K562 (cell line): ENCODE measurements at regions not wholly inside any gene's neighbourhood (a gene's known extent, or its start where the extent isn't known, plus 50 kb on each side); places are given as distances from the start of the nearest gene placed in this dataset.

Experiments
- ATAC-seq: fragments of 200-7000 bp; cut with Tn5 transposase; 3 replicates; pipeline ENCODE4 v1.9.1; 2020; ENCODE audit warnings: moderate library complexity
- BruUV-seq: library from RNA; stranded (reverse); fragments of 400-500 nt; replicated peaks from 2 replicates; lab custom pipeline; 2021; lab: Mats Ljungman, UMichigan
- CTCF ChIA-PET: fragments of 300-600 bp; formaldehyde crosslinking; extraction: SDS; loops from one replicate; lab custom pipeline; 2021; ENCODE audit warnings: low intra/inter-chr PET ratio; lab: Yijun Ruan, JAX
- POLR2A ChIA-PET: fragments of 300-600, 350-650 bp; sonication (Branson Sonifier 250); formaldehyde crosslinking; extraction: SDS; loops from one replicate; lab custom pipeline; 2021; ENCODE audit warnings: antibody characterized with exemption, inconsistent platforms; lab: Yijun Ruan, JAX
- DNase-seq, 4 experiments: peaks; one replicate each; pipeline versions ENCODE4 v3.0.0 to v3.0.0-alpha.2; 2011 to 2018; ENCODE audit warnings: low spot score in 3 of 4, mixed read lengths in 3 of 4; ENCODE audit errors: extremely low read depth in 1 of 4
- FAIRE-seq: peaks from 2 replicates; lab custom pipeline; 2011; peaks lifted over from hg19 to GRCh38; lab: Jason Lieb, UNC
- H2AFZ ChIP-seq: 2 replicates; pipeline ENCODE4 v1.6.0; 2011; ENCODE audit warnings: low read depth, low read length, control low read depth, inconsistent platforms
- H3K27ac ChIP-seq: fragments of 200-600 bp; 3 replicates; pipeline ENCODE4 v1.8.0; 2011; ENCODE audit warnings: low read depth, mild to moderate bottlenecking, control low read depth, inconsistent platforms, low read length, moderate library complexity, mixed read lengths; ENCODE audit errors: extremely low read depth
- H3K27me3 ChIP-seq, 2 experiments: fragments of 300-600 bp in 1 of 2; 2 replicates in 1 of 2; 3 replicates in 1 of 2; pipeline versions ENCODE4 v1.6.0 to v1.8.0; 2011; ENCODE audit warnings: inconsistent platforms in 2 of 2, low read length in 2 of 2, mild to moderate bottlenecking in 1 of 2, mixed read lengths in 1 of 2, moderate library complexity in 1 of 2; ENCODE audit not compliant: control insufficient read depth in 2 of 2, insufficient read depth in 2 of 2
- H3K36me3 ChIP-seq: fragments of 300-600 bp; 3 replicates; pipeline ENCODE4 v1.8.0; 2011; ENCODE audit warnings: mild to moderate bottlenecking, low read length, inconsistent platforms; ENCODE audit not compliant: control insufficient read depth, insufficient read depth
- H3K4me1 ChIP-seq, 2 experiments: fragments of 200-600 bp in 1 of 2; replicated peaks in 1 of 2; 2 replicates in 1 of 2; 3 replicates in 1 of 2; pipeline versions ENCODE4 v1.5.1 to v1.8.0; 2011; ENCODE audit warnings: inconsistent platforms in 2 of 2, low read length in 2 of 2, mild to moderate bottlenecking in 1 of 2, mixed read lengths in 1 of 2, moderate library complexity in 1 of 2; ENCODE audit not compliant: control insufficient read depth in 2 of 2, insufficient read depth in 2 of 2
- H3K4me2 ChIP-seq: 2 replicates; pipeline ENCODE4 v1.6.1; 2011; ENCODE audit warnings: low read length, control low read depth, inconsistent platforms, mixed read lengths; ENCODE audit not compliant: insufficient read depth
- H3K4me3 ChIP-seq: fragments of 200-600 bp; sonication (generic), shearing (Covaris generic); 2 replicates; pipeline ENCODE4 v1.5.1; 2016; ENCODE audit warnings: control low read depth, inconsistent platforms
- H3K79me2 ChIP-seq: fragments of 200-600 bp; 3 replicates; pipeline ENCODE4 v1.8.0; 2011; ENCODE audit warnings: low read length, inconsistent platforms; ENCODE audit not compliant: control insufficient read depth, insufficient read depth
- H3K9ac ChIP-seq, 2 experiments: 2 replicates each; pipeline versions ENCODE4 v1.6.0 to v1.6.1; 2011; ENCODE audit warnings: low read depth in 2 of 2, low read length in 2 of 2, control low read depth in 1 of 2, inconsistent platforms in 1 of 2, mild to moderate bottlenecking in 1 of 2, mixed read lengths in 1 of 2; ENCODE audit not compliant: insufficient read depth in 1 of 2
- H3K9me1 ChIP-seq: one replicate; pipeline ENCODE4 v1.6.0; 2011; ENCODE audit warnings: inconsistent platforms, mild to moderate bottlenecking, low read length, moderate library complexity; ENCODE audit not compliant: control insufficient read depth, insufficient read depth
- H3K9me3 ChIP-seq: replicated peaks from 2 replicates; pipeline ENCODE4 v1.5.1; 2011; ENCODE audit warnings: low read depth, low read length, inconsistent platforms; ENCODE audit not compliant: control insufficient read depth, insufficient read depth
- H4K20me1 ChIP-seq: replicated peaks from 2 replicates; pipeline ENCODE4 v1.6.1; 2011; ENCODE audit warnings: low read length, inconsistent platforms, mixed read lengths; ENCODE audit not compliant: control insufficient read depth, insufficient read depth
- ARID3A ChIP-seq: IDR thresholded peaks from 2 replicates; pipeline ENCODE4 v1.6.1; 2012; ENCODE audit warnings: low read depth, low read length, improper control_type of control experiment, borderline replicate concordance
- BMI1 ChIP-seq: fragments of 150-350 bp; IDR thresholded peaks from 2 replicates; pipeline ENCODE4 v1.6.1; 2014; ENCODE audit warnings: low read length
- CAMTA2 ChIP-seq: fragments of 250-450 bp; sonication (Bioruptor Pico); conservative IDR thresholded peaks from 2 replicates; pipeline ENCODE4 v1.5.1; 2022
- E2F5 ChIP-seq: sonication (generic); formaldehyde crosslinking; IDR thresholded peaks from 2 replicates; pipeline ENCODE4 v1.8.0; 2022; ENCODE audit warnings: mild to moderate bottlenecking, missing genetic modification reagents
- MED1 ChIP-seq: sonication (generic); formaldehyde crosslinking; IDR thresholded peaks from 2 replicates; pipeline ENCODE4 v1.8.1; 2023; ENCODE audit warnings: missing genetic modification reagents, borderline replicate concordance
- MLX ChIP-seq, 2 experiments: fragments of 450-650 bp in 1 of 2; sonication (generic) in 1 of 2; formaldehyde crosslinking; conservative IDR thresholded peaks; 2 replicates each; pipeline versions ENCODE4 v1.4.0 to v1.8.1; 2020 to 2022; ENCODE audit warnings: mild to moderate bottlenecking in 1 of 2, missing genetic modification reagents in 1 of 2
- NR2C1 ChIP-seq, 2 experiments: fragments of 450-650 bp; IDR thresholded peaks; 2 replicates each; pipeline ENCODE4 v1.6.1; 2017; ENCODE audit warnings: mild to moderate bottlenecking in 2 of 2, antibody characterized with exemption in 1 of 2, inconsistent platforms in 1 of 2, missing compliant biosample characterization in 1 of 2, missing genetic modification characterization in 1 of 2
- SOX6 ChIP-seq: fragments of 450-650 bp; IDR thresholded peaks from 2 replicates; pipeline ENCODE4 v1.6.1; 2014; ENCODE audit warnings: mild to moderate bottlenecking
- TAF15 ChIP-seq: fragments of 200-400 bp; formaldehyde crosslinking; IDR thresholded peaks from 2 replicates; pipeline ENCODE4 v1.6.1; 2017; ENCODE audit warnings: mild to moderate bottlenecking, low read depth, low read length, moderate library complexity
- TARDBP ChIP-seq: fragments of 450-650 bp; IDR thresholded peaks from 2 replicates; pipeline ENCODE4 v1.6.1; 2016
- ZKSCAN1 ChIP-seq: fragments of 150-350 bp; IDR thresholded peaks from 2 replicates; pipeline ENCODE4 v1.6.1; 2016; ENCODE audit warnings: low read depth, low read length
- ZNF146 ChIP-seq: IDR thresholded peaks from one replicate; pipeline ENCODE4 v1.6.1; 2018; ENCODE audit warnings: missing compliant biosample characterization; ENCODE audit not compliant: unreplicated experiment
- ZNF561 ChIP-seq: fragments of 450-650 bp; formaldehyde crosslinking; conservative IDR thresholded peaks from 2 replicates; pipeline ENCODE4 v1.4.0; 2020; ENCODE audit warnings: mild to moderate bottlenecking, moderate library complexity
- WGBS: fragments of 100-300 bp; shearing (Covaris generic); methylation state at CpG from one replicate; pipeline ENCODE4 v1.1.6; 2016; ENCODE audit warnings: low coverage, mixed read lengths; ENCODE audit not compliant: insufficient coverage; ENCODE audit errors: missing lambda C conversion rate; 5-methylcytosine and 5-hydroxymethylcytosine counted together
- in situ Hi-C: fragments of 300-500 bp; cut with MboI; formaldehyde crosslinking; loops from 4 replicates; pipeline ENCODE4 v1.15.0; 2018; ENCODE audit warnings: inconsistent platforms, mixed read lengths
- intact Hi-C: fragments of 100-400 bp; cut with micrococcal nuclease; formaldehyde crosslinking; loops from 2 replicates; pipeline ENCODE4 v1.14.2; 2022

GRCh38 chrX:7214251-7214650 is 66.3 kb upstream of the PUDP start (continued):
- TF ChIP-seq ARID3A = no peak
- no peak for TF ChIP-seq ZKSCAN1
- no peak for TF ChIP-seq E2F5 (CRISPR knock-in tag)
- TF ChIP-seq NR2C1 (IDR thresholded peaks at IDR 0.05) = no peak
- TF ChIP-seq NR2C1 (tag; IDR thresholded peaks at IDR 0.05) = no peak
- TF ChIP-seq TARDBP = no peak
- TF ChIP-seq BMI1 = no peak
- TF ChIP-seq SOX6 = no peak
- TF ChIP-seq CAMTA2 (CRISPR knock-in tag) = no peak
- TF ChIP-seq TAF15 = no peak
- no peak for TF ChIP-seq ZNF561 (CRISPR knock-in tag)

GRCh38 chrX:7205037-7205577 is 57.2 kb upstream of the PUDP start:
- POLR2A ChIA-PET = no interaction called here
- BruUV-seq = no TSS peak
- no peak for ATAC-seq

More at GRCh38 chrX:7205037-7205577, 57.2 kb upstream of the PUDP start:
- Histone ChIP-seq H3K36me3 (no peaks in the 10 kb centered on the region), H4K20me1 (no peaks in the 10 kb centered on the region), H2AFZ (no peak overlapping the region), H3K4me1 (no peaks in the 10 kb centered on the region), H3K79me2 (no peaks in the 10 kb centered on the region), H3K9ac (no peak overlapping the region), H3K27me3 (no peaks in the 10 kb centered on the region), H3K27ac (no peak overlapping the region), H3K4me2 (no peak overlapping the region), H3K4me3 (no peak overlapping the region), H3K9me1 (no peaks in the 10 kb centered on the region), H3K9me3 (no peaks in the 10 kb centered on the region)
- DNase-seq (no peak), FAIRE-seq (no peak)
- intact Hi-C loops = no loop called here
- TF ChIP-seq ZNF146 (CRISPR knock-in tag) = no peak
- TF ChIP-seq MED1 (CRISPR knock-in tag) = no peak
- TF ChIP-seq MLX (CRISPR knock-in tag; conservative IDR thresholded peaks at IDR 0.05) = no peak
- WGBS = 0% methylated on average over 2 of the region's 2 CpGs
- in situ Hi-C loops = no loop called here
- CTCF ChIA-PET = no interaction called here
